AG09319 (cell line): ENCODE measurements at regions not wholly inside any gene's neighbourhood (a gene's known extent, or its start where the extent isn't known, plus 50 kb on each side); places are given as distances from the start of the nearest gene placed in this dataset.

Source experiments
- DNase-seq: peaks from one replicate; pipeline ENCODE4 v3.0.0-alpha.2; 2010; ENCODE audit warnings: low read depth; ENCODE audit errors: extremely low read depth
- TF ChIP-seq, protein P1 (sequence below): IDR thresholded peaks from 2 replicates; pipeline ENCODE4 v1.5.1; 2011; ENCODE audit warnings: low read depth, mild to moderate bottlenecking, inconsistent platforms, low read length, moderate library complexity

DNA sequence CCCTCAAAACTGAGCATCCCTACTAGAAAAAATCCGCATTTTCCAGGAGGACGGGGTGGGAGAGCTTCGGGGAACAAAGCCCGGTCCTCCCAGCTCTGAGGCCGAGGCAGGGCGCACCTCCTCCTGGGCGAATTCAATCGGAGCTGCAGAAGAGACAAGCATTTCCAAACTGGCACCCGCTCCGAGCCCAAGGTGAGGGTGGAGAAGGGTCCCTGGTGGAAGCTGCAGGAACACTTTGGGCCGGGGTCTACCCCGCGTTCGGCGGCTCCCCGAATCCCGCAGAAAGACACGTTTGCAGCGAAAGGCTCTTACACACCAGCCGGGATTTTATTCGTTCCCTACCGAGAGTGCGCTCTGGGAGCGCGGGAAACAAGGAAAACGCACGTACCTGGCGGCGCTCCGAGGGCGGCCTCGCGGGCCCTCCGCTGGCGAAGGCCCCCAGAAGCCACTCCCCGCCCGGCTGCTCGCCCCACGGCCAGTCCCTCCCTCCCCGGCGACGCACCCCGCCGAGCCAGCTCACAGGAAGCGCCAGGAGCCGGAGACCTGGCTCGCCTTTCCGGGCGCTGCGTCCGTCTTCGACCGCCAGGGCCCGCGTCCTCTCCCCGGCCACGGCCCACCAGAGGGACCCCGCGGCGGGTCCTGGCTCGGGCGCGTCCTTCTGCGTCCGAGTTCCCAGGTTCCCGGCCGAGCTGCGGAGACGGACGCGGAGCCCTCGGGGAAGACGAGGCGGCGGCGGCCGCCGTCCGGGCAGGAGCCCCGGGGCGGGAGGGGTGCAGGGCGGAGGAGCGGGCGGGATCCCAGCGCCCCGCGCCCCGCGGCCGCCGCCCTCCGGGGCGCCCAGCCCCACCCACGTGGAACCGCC, 49.8 kb upstream of the BAHCC1 start:
- TF ChIP-seq, protein P1, sequence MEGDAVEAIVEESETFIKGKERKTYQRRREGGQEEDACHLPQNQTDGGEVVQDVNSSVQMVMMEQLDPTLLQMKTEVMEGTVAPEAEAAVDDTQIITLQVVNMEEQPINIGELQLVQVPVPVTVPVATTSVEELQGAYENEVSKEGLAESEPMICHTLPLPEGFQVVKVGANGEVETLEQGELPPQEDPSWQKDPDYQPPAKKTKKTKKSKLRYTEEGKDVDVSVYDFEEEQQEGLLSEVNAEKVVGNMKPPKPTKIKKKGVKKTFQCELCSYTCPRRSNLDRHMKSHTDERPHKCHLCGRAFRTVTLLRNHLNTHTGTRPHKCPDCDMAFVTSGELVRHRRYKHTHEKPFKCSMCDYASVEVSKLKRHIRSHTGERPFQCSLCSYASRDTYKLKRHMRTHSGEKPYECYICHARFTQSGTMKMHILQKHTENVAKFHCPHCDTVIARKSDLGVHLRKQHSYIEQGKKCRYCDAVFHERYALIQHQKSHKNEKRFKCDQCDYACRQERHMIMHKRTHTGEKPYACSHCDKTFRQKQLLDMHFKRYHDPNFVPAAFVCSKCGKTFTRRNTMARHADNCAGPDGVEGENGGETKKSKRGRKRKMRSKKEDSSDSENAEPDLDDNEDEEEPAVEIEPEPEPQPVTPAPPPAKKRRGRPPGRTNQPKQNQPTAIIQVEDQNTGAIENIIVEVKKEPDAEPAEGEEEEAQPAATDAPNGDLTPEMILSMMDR: peak; percentile 7
- DNase-seq: peak; percentile 80
